ENCODE measurements at regions not wholly inside any gene's neighbourhood (a gene's known extent, or its start where the extent isn't known, plus 50 kb on each side); places are given as distances from the start of the nearest gene placed in this dataset.

DNA sequence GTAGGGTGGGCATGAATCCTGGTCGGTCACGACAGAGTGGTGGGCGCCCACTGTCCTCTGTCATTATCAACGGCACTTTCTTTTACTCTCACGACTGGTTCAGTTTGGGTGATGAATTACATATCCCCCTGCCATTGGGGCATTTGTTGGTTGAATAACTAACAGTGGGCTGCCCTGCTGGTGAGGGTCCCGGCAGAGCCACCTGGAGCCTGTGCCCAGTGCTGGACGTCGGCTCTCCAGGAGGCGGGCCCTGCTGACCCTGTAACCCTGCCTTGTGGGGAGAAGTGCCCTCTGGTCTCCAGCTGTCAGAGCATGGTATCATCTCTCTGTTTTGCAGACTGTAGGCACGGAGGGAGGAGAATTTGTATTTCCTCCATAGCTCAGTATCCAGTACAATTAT lies 199.1 kb downstream of the GLRX3 start:
- no peak for DNase-seq (ENCODE audit: unreplicated experiment)
- no TSS peak for BruUV-seq (replicated peaks)
- Mint-ChIP-seq H3K27ac (ENCODE audit: low read depth, unreplicated experiment) (no peak overlapping the region), H3K4me1 (ENCODE audit: insufficient read depth, unreplicated experiment) (no peaks in the 10 kb centered on the region), H3K4me3 (ENCODE audit: unreplicated experiment) (no peak overlapping the region), H3K27me3 (ENCODE audit: insufficient read depth, unreplicated experiment) (no peaks in the 10 kb centered on the region), H3K9me3 (ENCODE audit: unreplicated experiment) (peaks cover 26% of the 10 kb centered on the region), H3K36me3 (ENCODE audit: insufficient read depth, unreplicated experiment) (peaks cover 7% of the 10 kb centered on the region)
- POLR2A ChIA-PET = no interaction called here
- CTCF ChIA-PET = interaction anchor here (0.6 kb wide), 1 partner anchor 66 kb away, joined by 3 read pairs; no protein-coding TSS in a partner anchor
- TF ChIP-seq, protein P1, sequence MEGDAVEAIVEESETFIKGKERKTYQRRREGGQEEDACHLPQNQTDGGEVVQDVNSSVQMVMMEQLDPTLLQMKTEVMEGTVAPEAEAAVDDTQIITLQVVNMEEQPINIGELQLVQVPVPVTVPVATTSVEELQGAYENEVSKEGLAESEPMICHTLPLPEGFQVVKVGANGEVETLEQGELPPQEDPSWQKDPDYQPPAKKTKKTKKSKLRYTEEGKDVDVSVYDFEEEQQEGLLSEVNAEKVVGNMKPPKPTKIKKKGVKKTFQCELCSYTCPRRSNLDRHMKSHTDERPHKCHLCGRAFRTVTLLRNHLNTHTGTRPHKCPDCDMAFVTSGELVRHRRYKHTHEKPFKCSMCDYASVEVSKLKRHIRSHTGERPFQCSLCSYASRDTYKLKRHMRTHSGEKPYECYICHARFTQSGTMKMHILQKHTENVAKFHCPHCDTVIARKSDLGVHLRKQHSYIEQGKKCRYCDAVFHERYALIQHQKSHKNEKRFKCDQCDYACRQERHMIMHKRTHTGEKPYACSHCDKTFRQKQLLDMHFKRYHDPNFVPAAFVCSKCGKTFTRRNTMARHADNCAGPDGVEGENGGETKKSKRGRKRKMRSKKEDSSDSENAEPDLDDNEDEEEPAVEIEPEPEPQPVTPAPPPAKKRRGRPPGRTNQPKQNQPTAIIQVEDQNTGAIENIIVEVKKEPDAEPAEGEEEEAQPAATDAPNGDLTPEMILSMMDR (IDR thresholded peaks at IDR 0.05; ENCODE audit: unreplicated experiment) = no peak
- intact Hi-C loops (cut with micrococcal nuclease) = no loop called here

DNA sequence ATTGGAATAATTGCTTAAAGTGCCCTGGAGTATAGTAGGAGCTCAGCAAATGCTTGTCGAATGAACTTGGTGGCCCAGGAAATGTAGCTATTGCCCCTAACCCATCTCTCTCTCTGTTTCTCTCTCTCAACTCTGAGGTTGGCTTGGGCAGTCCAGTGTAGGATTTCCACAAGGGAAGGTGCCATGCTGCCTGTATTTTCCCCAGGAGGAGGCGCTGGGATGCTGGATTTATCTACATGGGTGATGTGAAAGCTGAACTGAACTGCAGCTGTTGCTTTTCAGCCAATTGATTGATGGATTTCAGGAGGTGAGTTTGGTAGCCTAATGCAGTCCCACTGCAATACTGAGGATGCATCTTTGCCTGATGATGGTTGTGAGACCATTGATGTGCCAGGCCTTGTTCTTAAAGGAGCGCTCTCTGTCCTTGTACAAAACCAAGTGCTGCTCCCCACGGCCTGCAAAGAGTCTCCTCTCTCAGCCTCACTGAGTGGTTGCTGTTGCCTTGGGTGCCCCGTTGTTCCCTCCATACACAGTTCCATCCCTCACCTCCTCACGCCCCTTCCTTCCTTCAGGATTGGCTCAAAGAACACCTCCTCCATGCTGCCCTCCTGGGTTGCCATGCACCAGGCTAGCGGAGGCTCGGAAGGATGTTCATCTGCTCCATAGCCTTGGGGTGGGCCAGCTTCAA lies 200.6 kb downstream of the GLRX3 start:
- TF ChIP-seq, protein P1 (IDR thresholded peaks at IDR 0.05; ENCODE audit: unreplicated experiment) = no peak
- Mint-ChIP-seq H3K9me3 (ENCODE audit: unreplicated experiment) (peaks cover 26% of the 10 kb centered on the region), H3K4me1 (ENCODE audit: insufficient read depth, unreplicated experiment) (no peaks in the 10 kb centered on the region), H3K27me3 (ENCODE audit: insufficient read depth, unreplicated experiment) (no peaks in the 10 kb centered on the region), H3K4me3 (ENCODE audit: unreplicated experiment) (no peak overlapping the region), H3K27ac (ENCODE audit: low read depth, unreplicated experiment) (no peak overlapping the region), H3K36me3 (ENCODE audit: insufficient read depth, unreplicated experiment) (peaks cover 7% of the 10 kb centered on the region)
- ChIA-PET POLR2A (no interaction called here), CTCF (interaction anchor here (0.7 kb wide), 1 partner anchor 825 kb away, joined by 4 read pairs; no protein-coding TSS in a partner anchor)
- intact Hi-C loops (cut with micrococcal nuclease) = no loop called here
- no TSS peak for BruUV-seq (replicated peaks)
- no peak for DNase-seq (ENCODE audit: unreplicated experiment)

DNA sequence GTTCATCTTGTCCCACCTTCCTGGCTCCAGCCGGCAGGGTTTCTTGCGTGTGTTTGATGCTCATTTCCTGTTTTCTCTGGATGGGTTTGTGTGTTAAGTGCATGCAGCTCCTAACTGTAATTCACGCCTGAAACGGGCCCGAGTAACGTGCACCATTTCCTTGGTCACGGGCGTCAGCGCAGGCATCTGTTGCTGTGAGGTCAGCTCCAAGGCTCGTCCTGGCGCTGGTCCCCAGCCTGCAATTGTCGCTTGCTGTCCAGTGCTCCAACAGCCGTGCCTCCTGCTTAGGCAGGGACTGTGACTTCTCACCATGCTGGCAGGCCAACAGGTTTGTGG lies 201.1 kb downstream of the GLRX3 start:
- Mint-ChIP-seq H3K27me3 (ENCODE audit: insufficient read depth, unreplicated experiment) (no peaks in the 10 kb centered on the region), H3K4me1 (ENCODE audit: insufficient read depth, unreplicated experiment) (no peaks in the 10 kb centered on the region), H3K27ac (ENCODE audit: low read depth, unreplicated experiment) (no peak overlapping the region), H3K9me3 (ENCODE audit: unreplicated experiment) (peaks cover 24% of the 10 kb centered on the region), H3K4me3 (ENCODE audit: unreplicated experiment) (no peak overlapping the region), H3K36me3 (ENCODE audit: insufficient read depth, unreplicated experiment) (peaks cover 7% of the 10 kb centered on the region)
- CTCF ChIA-PET = no interaction called here
- TF ChIP-seq, protein P1 (IDR thresholded peaks at IDR 0.05; ENCODE audit: unreplicated experiment) = no peak
- POLR2A ChIA-PET = no interaction called here
- BruUV-seq (replicated peaks) = no TSS peak
- no peak for DNase-seq (ENCODE audit: unreplicated experiment)
- intact Hi-C loops (cut with micrococcal nuclease) = no loop called here

DNA sequence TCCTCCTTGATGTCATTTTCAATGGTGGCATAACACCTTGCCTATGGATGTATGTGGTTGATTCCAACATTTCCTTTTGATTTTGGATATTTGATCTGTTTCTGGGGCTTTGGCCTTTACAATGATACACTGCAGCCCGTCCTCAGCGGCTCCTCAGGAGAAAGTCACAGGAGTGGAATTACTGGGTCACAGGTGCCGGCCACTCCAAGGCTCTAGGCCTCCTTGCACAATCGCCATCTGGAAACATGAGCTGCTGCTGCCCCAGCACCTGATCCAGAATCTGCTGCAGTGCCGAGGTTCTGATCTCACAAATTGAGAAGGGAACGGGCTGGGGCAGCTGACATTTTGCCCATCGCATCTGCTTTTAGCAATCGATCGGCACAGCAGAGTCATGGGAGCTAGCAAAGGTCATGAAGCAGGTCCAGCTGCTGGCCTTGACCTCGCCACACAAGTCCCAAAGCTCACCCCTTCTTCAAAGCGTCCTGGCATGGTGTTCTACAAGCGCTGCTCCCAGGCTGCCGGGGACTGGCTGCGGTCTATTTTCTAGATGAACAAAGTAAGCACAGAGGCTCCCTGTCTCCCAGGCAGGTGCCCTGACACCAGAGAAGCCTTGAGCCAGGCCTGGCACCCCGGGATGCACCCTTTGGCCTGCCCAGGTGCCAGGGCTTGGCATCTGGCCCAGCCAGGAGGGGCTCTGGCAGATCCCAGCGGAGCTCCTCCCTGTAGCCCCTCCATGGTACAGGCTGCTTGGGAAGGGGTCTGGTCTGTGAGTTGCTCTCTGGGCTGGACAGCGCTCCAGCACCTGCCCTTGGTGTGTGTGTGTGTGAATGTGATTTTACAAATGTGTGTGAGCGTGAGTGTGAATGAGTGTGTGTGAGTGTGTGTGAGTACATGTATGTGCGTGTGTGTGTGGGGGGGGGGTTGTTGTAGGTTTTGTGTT lies 201.8 kb downstream of the GLRX3 start:
- ChIA-PET POLR2A (no interaction called here), CTCF (interaction anchor here (0.5 to 0.7 kb wide), 2 partner anchors 45 to 63 kb away, joined by 3 read pairs; no protein-coding TSS in a partner anchor)
- no TSS peak for BruUV-seq (replicated peaks)
- H3K27me3 Mint-ChIP-seq (ENCODE audit: insufficient read depth, unreplicated experiment) = no peaks in the 10 kb centered on the region
- H3K4me1 Mint-ChIP-seq (ENCODE audit: insufficient read depth, unreplicated experiment) = no peaks in the 10 kb centered on the region
- intact Hi-C loops (cut with micrococcal nuclease) = no loop called here
- no peak for DNase-seq (ENCODE audit: unreplicated experiment)
- H3K27ac Mint-ChIP-seq (ENCODE audit: low read depth, unreplicated experiment) = no peak overlapping the region
- H3K9me3 Mint-ChIP-seq (ENCODE audit: unreplicated experiment) = peaks cover 18% of the 10 kb centered on the region
- no peak overlapping the region for H3K4me3 Mint-ChIP-seq (ENCODE audit: unreplicated experiment)
- TF ChIP-seq, protein P1 (IDR thresholded peaks at IDR 0.05; ENCODE audit: unreplicated experiment) = no peak
- peaks cover 7% of the 10 kb centered on the region for H3K36me3 Mint-ChIP-seq (ENCODE audit: insufficient read depth, unreplicated experiment)

Measured in MCF 10A (cell line).